COLO829 (cell line): ENCODE measurements at regions not wholly inside any gene's neighbourhood (a gene's known extent, or its start where the extent isn't known, plus 50 kb on each side); places are given as distances from the start of the nearest gene placed in this dataset.

Experiments
- DNase-seq: peaks from one replicate; pipeline ENCODE4 v3.0.0; 2012; ENCODE audit warnings: low spot score

- DNase-seq = no peak
These were observed 115.5 kb downstream of the TWIST2 start for GRCh38 chr2:238963161-238963970.

GRCh38 chr2:238963971-238964328 is 116.1 kb downstream of the TWIST2 start:
- DNase-seq = no peak

GRCh38 chr2:238964544-238965067 is 116.7 kb downstream of the TWIST2 start:
- DNase-seq = no peak

GRCh38 chr2:238965371-238966071 is 117.6 kb downstream of the TWIST2 start:
- no peak for DNase-seq

GRCh38 chr2:238966072-238966937 is 118.4 kb downstream of the TWIST2 start:
- no peak for DNase-seq

- no peak for DNase-seq
These were observed 119.4 kb downstream of the TWIST2 start for GRCh38 chr2:238967031-238967977.

GRCh38 chr2:238967978-238968360 is 120.1 kb downstream of the TWIST2 start:
- DNase-seq = no peak

- no peak for DNase-seq
These were observed 120.9 kb downstream of the TWIST2 start for GRCh38 chr2:238968616-238969384.

GRCh38 chr2:238969857-238970256 is 122.0 kb downstream of the TWIST2 start:
- no peak for DNase-seq

GRCh38 chr2:238970553-238971081 is 122.7 kb downstream of the TWIST2 start:
- DNase-seq = peak; percentile 49

GRCh38 chr2:238971318-238972145 is 123.6 kb downstream of the TWIST2 start:
- DNase-seq = no peak

- DNase-seq = no peak
These were observed 124.2 kb downstream of the TWIST2 start for GRCh38 chr2:238972146-238972445.

GRCh38 chr2:238973038-238973739 is 125.3 kb downstream of the TWIST2 start:
- peak; percentile 56 for DNase-seq

GRCh38 chr2:238974081-238974480 is 126.2 kb downstream of the TWIST2 start:
- DNase-seq = no peak

GRCh38 chr2:238974501-238975166 is 126.7 kb downstream of the TWIST2 start:
- peak; percentile 72 for DNase-seq

GRCh38 chr2:238975408-238975807 is 127.5 kb downstream of the TWIST2 start:
- DNase-seq = no peak

- DNase-seq = no peak
These were observed 130.6 kb downstream of the TWIST2 start for GRCh38 chr2:238978497-238978896.

GRCh38 chr2:238979636-238980035 is 131.8 kb downstream of the TWIST2 start:
- no peak for DNase-seq
